Right kidney (tissue), 1 donor: ENCODE measurements at regions not wholly inside any gene's neighbourhood (a gene's known extent, or its start where the extent isn't known, plus 50 kb on each side); places are given as distances from the start of the nearest gene placed in this dataset.

Experiments used
- DNase-seq: peaks from one replicate; pipeline ENCODE4 v3.0.0-alpha.2; 2016

DNA sequence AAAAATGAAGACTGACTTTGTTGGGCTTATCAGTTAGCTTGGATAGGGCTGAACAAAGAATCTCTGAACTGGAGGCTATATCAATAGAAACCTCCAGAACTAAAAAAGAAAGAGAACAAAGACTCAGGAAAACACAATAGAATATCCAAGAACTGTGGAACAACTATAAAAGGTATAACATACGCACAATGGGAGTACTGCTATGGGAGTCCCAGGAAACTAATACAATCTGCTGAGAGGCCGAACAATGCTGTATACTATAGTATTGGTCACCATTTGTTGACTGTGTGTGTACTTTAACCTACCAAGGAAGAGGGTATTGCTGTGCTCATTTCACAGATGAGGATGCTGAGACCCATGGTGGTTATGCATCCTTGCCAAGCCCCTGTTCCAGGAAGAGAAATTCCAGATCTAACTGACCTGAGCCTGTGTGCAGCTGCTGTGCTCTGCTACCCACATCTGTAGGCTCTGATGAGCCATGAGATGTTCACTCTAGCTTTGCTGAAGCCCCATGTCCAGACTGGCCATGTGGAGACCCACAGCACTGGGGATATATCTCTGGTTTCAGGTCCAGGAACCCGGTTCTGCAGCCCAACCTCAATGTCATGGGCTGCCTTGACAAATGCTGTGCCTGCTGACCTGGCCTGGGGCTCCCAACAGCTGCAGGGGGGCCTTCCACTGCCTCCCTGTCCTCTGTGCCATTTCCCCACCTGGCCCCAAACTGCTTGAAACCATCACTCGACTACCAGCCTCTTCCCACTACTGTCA is 254.3 kb upstream of the TNRC6C start:
- DNase-seq, result no peak

DNA sequence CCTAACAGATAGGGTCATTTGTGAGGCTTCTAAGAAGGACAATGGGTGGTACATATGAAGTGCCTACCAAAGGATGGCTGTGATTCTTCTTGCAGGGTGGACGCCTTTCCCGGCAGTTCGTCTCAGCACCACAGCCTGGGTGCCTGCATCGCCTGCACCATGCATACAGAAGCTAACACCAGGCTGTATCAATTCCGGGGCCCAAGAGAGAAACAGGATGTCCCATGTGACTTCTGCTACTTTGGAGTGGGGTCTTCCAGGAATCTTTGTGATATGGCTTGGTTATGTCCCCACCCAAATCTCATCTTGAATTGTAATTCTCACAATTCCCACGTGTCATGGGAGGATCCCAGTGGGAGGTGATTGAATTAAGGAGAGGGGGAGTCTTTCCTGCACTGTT is 251.6 kb upstream of the TNRC6C start:
- DNase-seq, result no peak

DNA sequence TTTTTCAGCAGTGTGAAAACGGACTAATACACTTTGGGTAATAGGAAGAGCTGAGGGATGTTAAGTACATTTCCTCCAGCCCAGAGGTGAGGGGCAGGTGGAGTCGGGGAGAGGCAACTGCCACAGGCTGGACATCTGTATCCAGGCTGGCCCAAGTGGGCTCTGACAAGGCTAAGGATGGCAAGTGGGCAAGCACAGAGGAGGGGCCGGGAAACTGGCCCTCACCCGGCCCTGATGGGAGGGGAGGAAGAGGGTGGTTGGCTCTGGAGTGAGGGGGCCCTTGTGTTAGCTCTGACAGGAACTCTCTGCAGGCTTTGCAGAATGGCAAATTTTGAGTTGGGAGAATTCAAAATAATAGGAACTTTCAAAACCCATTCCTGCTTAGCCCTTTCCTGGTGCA is 251.0 kb upstream of the TNRC6C start:
- no peak for DNase-seq

DNA sequence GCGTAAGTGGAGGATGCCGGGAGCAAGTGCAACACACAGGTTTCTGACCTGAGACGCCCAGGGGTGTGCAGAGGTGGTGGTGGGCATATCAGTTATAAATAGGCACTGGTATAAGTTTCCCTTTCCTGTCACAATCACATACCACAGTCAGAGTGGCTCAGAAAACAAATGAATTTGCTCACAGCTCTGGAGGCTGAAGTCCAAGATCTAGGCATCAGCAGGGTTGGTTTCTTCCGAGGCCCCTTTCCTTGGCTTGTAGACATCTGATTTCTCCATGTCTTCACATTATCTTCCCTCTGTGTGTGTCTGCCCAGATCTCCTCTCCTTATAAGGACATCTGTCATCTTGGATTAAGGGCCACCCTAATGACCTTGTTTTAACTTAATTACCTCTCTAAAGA is 250.5 kb upstream of the TNRC6C start:
- DNase-seq, result no peak

DNA sequence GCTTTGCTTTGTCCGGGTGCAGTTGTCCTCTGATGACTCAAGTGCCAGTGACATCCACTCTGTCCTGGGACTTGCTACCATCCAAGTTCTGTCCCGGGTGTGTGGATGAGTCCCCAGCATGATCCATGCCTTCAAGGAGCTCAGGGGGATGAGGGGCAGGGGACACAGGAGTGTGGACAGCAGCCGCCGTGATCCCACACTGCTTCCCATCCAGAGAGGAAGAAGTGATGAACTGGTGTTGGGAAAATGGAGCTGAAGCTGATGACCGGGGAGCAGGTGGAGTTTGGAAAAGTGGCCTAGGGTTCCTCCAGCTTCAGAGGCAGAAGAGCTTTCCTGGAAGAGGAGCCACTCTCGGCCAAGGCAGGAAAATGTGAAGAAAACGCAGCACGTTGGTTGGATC is 249.6 kb upstream of the TNRC6C start:
- DNase-seq, result no peak

DNA sequence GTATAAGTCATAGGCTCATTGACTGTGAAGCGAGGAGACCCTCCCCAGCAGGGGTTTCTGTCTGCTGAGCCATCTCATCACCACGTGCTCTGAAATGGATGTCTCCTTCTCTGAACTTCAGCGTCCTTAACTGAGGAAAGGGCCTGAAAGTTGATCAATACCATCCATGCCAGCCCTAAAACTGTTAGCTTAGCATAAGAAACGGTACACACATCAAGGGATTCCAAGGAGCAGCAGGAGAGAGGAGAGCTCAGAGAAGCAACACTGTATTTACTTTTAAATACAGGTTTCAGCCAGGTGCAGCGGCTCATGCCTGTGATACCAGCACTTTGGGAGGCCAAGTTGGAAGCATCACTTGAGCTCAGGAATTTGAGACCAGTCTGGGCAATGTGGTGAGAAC is 248.9 kb upstream of the TNRC6C start:
- no peak for DNase-seq

DNA sequence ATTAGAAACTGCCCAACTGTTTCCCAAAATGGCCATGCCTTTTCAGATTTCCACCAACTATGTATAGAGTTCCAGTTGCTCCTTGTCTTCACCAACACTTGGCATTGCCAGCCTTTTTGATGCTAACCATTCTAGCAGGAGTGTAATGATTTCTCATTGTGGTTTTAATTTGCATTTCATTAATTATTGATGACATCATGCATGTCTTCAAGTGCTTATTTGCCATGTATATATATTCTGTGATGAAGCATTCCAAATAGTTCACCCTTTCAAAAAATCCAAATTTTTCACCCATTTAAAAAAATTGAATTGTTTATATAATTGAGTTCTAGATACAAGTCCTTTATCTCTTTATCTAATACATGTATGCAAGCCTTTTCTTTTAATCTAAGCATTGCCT is 245.9 kb upstream of the TNRC6C start:
- no peak for DNase-seq

DNA sequence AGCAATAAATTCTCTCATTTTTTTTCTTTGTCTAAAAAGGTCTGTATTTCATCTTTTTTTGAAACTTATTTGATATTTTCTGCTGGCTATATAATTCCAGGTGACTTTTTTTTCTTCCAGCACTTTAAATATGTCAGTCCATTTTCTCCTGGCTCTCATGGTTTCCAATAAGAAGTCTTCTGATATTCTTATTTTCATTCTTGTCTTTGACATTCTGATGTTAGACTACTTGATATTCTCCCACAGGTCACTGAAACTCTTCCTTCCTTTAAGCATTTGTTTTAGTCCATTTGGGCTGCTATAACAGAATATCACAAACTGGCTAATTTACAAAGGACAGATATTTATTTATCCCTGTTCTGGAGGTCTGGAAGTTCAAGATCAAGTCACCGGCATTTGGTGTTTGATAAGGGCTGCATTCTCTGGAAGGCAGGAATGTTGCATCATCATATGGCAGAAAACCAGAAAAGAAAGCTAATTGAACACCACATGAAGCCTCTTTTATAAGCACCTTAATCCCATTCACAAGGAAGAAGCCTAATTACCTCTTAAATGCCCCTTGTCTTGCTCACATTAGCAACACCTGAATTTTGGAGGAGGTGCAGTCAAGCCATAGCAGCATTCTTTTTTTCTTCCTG is 242.1 kb upstream of the TNRC6C start:
- no peak for DNase-seq

DNA sequence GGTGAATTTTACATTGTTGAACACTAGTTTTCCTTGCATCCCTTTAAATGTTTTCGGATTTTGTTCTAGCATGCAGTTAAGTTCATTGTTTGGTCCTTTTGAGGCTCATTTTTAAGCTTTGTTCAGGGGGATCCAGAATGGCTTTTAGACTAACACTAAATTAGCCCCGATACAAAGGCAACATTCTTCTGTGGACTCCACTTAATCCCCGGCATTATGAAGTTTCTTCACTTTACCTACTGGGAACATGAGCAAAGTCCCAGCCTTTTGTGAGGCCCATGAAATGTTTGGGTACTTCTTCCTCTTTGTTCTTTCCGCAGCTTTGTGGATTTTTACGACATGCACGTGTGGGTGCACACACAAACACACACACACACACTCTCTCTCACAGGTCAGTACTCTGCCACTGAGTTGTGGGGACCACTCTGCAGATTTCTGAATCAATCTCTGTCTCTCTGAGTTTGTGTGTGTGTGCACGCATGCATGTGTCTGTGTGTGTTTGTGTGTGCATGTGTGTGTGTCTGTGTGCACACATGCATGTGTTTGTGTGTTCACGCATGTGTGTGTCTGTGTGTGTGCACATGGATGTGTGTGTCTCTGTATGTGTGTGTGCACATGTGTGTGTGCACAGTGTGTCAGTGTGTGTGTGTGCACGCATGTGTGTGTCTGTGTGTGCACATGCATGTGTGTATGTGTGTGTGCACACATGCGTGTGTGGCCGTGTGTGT is 240.4 kb upstream of the TNRC6C start:
- DNase-seq, result no peak

DNA sequence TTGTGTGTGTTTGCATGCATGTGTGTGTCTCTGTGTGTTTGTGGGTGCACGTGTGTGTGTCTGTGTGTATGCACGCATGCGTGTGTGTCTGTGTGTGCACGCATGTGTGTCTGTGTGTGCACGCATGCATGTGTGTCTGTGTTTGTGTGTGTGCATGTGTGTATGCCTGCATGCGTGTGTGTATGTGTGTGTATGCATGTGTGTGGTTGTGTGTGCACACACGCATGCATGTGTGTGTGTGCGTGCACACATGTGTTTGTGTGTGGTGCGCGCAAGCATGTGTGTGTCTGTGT is 239.9 kb upstream of the TNRC6C start:
- no peak for DNase-seq

DNA sequence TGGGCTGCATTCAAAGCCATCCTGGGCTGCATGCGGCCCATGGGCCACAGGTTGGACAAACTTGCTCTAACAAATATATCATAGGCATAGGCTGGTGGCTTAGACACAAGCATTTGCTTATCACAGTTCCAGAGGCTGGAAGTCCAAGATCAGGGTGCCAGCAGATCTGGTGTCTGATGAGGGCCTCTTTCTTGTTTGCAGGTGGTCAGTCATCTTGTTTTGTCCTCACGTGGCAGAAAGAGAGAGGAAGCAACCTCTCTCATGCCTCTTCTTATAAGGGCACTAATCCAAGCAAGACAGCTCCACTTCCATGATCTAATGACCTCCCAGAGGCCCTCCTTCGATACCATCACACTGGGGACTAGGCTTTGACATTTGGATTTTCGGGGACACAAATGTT is 238.7 kb upstream of the TNRC6C start:
- no peak for DNase-seq

DNA sequence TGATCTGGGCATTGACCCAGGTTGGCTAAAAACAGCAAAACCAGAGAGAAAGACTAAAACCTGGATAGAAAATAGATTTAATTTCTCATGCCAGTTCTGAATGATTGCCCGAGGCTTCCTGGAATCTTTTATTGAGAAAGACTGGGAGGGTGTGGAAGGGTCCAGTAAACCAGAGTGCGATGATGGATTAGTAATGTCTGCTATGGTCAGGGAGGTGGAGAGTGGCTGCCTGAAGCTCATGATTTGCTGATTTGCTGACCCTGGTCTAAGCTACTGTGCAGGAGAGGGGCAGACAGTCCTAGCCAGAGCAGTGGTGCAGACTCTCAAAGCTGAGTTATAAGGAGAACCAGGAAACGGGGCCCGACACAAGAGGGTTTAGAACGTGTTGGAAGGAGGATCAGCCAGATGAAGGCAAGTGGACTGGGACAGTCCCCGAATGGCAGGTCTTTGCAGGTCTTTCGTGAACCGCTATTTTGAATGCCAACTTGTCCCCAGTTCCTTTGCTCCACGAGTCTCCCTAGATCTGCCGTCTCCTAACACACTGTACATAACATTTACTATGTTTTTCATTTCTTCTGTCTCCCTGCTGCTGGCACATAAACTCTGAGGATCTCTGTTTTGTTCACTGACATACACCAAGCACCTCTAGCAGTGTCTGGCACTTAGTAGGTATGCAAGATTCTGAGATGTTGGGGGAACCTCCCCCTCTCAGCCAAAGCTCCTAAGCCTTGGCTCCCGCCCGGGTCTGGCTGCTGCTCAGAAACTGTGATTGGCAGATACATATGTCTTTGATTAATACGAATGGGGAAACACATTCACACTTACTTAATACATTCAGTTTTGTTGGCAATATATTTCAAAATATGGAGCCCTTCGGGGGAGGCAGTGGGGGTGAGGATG is 237.3 kb upstream of the TNRC6C start:
- no peak for DNase-seq

DNA sequence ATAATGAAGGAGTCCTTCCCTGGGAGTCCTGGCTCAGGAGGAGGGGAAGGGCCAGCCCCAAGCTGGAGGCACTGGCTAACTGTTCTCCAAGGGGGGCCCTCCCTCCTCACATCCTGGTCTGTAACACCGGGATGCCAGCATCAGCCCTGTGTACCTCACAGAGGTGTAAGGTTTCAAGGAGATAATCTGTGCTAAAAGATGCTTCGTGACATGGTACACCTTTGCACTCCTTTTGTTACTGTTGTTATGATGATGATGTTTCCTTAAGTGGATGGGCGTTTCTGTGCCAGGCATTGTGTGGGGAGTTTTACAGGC is 236.7 kb upstream of the TNRC6C start:
- no peak for DNase-seq

DNA sequence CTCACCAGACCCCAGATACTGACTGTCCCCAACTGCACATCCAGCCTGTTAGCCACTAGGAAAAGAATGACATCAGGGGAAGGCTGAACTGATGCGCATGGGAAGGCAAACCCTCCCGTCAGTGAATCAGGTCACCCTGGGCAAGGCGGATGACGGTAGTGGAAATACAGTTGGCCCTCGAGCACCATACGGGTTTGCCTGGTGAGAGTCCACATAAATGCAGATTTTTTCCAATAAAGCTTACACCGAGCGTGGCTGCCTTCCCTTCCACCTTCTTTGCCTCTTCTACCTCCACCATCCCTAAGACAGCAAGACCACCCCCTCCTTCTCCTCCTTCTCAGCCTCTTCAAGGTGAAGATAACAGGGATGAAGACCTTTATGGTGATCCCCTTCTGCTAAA is 236.1 kb upstream of the TNRC6C start:
- DNase-seq, result no peak

DNA sequence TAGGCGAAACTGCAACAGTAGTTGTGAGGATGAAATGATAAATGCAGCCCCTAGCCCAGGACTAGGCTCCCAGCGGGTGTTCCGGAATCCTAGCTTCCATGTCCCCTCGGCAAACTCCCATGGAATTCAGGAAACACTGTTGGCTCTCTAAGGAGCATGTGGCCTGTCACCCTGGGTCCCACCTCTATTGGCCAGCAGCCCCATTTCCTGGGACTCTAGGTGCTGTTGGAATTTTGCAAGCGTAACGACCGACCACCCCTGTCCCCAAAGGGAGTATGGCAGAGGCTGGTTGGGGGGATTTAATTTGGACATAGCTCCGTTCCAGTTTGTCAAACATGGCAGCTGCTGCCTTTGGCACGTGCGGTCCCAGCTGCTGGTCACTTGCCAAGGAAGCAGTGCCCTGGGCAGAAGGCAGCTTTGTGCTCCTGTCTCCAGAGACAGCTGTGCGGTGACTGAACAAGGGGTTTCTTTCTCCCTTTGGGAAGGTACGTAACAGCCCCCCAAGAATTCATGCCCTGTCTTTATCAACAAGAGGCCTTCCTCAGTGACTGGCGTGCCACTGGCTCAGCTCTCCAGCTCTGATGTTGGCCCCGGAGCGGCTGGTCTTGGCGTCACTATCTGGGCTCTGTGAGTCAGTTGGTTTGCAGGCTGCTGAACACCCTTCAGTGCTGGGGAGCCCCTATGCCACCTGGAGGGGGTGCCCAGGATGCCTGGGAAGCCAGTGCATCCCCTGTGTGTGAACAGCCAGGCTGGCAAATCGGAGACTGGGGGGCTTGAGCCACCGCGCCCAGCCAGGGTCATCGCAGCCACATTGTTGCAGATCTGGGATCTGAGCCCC is 235.2 kb upstream of the TNRC6C start:
- no peak for DNase-seq

DNA sequence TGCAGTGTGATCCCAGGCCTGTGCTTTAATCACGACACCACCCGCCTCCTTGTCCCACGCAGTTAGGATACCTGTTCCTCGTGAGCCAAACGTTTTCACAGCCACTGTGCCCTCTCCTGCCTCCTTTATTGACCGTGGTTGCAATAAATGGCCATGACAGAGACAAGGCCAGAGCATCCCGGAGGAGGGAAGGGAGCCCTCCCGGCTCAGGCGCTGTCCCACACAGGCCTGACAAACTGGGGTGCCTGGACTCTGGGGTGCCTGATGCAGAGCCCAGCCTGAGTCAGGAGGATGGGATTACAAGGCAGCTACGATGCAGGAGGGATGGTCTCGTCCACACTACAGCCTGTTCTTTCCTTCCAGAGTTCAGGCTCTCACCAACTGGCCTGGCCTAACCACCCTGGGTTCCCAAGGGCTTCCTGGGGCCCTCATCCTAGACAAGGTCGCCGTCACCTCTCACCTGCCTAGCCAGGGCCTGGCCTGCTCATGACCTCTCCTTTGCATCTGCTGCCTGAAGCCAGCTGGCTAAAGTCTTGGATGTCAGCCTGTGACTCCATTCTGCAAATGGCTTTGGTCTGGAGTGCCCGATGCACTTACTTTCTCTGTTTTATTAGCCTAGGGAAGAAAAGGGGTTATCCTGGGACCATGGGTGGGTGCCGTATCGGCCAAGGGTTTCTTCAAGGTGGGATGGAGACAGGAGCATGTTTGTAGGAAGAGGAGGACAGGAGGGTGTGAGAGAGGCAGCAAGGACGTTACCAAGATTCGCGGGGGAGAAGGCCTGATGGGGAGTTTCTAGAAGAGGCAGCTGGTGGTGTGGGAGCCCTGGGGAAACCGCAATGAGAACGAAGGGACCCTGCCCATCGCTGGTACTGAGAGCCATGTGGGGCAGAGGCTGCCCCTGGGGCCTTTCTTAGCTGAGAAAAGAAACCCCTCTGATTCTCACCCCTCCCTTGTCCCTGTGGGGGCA is 234.3 kb upstream of the TNRC6C start:
- peak; percentile 29 for DNase-seq

DNA sequence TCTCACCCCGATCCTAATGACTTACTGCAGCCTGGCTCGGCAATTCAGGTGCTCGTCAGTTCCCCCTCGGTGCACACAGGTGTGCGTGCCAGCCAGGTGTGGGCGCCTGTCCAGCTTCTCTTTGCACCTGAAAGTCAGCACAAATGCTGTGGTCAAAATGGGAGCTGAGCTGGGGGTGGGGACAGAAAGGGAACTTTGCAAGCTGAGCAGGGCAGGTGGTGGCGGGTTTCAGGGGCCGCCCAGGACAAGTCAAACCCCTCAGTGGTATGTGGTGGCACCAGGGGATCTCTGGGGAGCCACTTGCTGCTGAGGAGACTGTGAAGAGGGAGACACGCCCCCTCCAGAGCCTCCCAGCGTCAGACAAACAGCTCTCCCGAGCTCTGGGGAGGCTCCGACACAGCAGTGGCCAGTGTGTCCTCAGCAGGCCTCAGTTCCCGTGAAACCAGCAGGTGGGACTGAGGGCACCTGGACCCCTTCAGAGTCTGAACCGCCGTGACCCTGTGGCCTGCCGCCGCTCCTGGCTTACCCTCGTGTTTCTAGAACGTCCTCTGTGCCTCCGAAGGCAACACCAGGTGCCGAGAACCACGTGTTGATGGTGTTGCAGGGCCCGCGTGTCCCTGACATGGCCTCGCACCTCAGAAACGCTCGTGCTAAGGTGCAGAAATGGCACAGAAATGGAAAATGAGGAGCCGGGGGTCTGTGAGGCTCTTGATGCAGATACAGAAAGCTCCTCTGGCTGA is 233.5 kb upstream of the TNRC6C start:
- DNase-seq, result peak; percentile 33

DNA sequence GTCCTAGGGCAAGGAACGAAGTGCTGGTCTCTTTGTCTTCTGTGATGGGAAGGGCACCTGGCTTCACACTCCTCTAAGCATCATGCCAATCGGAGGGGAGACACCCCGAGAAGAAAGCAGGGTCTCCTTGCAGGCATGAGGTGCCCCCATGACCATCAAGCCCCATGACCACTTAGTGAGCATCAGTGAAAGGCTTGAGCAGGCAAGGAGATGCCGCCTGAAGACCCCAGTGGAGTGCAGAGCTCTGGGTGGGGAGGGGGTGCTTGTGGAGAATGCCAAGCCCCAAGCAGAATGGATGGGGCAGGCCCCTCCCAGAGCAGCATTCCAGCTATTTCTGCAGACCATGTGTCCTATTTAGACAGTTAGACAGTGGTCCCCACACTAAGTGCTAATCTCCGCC is 232.7 kb upstream of the TNRC6C start:
- DNase-seq, result no peak

DNA sequence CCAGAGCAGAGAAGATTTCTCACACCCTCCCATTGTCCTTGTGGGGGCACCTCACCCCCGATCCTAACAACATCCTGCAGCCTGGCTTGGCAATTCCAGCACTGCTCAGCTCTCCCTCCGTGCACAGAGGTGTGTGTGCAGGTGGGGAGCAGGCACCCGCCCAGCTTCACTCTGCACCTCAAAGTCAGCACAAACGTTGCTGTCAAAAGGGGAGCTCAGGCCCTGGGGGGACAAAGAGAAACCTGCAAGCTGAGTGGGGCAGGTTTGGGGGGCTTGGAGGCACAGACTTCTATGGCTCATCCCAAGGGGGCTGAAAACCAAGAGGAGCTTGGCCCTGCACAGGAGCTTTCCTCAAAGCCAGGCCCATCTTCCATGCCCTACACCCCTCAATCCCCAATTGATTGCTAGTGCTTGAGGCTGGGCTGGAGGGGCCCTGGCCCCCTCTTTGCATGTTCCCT is 231.9 kb upstream of the TNRC6C start:
- DNase-seq, result no peak

DNA sequence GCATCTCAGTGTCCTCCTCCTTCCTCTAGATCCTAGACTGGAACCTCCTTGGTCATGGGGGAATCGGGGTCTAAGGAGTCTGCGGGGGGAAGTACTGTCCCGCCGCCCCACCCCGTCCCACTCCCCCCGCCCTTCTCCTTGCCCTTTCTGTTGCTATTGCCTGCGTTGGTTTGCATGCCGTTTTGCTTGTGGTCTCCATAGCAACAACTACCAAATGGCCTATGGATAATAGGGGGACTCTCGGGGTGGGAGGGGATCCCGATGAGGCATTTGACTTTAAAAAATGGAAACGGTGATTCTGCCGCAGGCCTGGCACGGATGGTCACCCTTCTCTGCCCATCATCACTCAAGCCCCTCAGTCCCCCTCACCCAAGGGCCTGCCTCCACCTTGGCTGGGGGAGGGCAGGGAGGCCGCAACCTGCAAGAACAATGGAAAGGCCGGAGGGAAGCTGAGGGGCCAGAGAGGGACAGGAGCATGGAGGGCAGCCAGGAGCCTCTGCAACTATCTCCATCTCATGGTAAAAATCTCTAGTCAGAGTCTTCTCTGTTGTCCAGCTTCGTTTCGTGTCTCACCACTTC is 231.4 kb upstream of the TNRC6C start:
- DNase-seq, result no peak
